ENCODE measurements at regions not wholly inside any gene's neighbourhood (a gene's known extent, or its start where the extent isn't known, plus 50 kb on each side); places are given as distances from the start of the nearest gene placed in this dataset.

DNA sequence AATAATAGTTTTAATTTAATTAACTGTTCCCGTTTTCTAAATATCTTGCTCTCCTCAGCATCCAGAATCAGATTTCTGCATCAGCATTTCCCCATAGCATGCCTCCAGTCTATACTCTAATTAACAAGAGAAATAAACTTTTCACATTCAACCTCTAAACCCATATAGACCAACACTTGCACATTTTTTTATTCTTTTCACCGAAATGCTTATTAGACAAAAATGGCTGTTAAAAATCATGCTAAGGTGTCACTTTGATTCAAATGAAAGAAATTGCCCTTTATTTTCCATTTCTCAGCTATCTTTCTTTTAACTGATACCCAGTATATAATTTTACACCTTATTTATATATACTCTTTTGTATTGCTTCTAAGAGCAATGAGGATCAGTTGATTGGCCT lies 1107.1 kb upstream of the EPHA6 start:
- no peaks in the 10 kb centered on the region for H4K20me1 ChIP-seq (ENCODE audit: insufficient read depth)
- no peak for TF ChIP-seq FOSL1 (IDR thresholded peaks at IDR 0.05; ENCODE audit: low read depth)
- no peak overlapping the region for H3K4me3 ChIP-seq (replicated peaks in 1 of 2; ENCODE audit: low read depth in 1 of 2, low read length in 2 of 2)
- ChIA-PET RAD21 (ENCODE audit: low non-redundant PET in 1 of 2, low total read pairs in 2 of 2, uncharacterized antibody in 2 of 2, unreplicated experiment in 2 of 2) (no interaction called here), CTCF (no interaction called here), POLR2A (no interaction called here)
- no peak overlapping the region for H3K9ac ChIP-seq (ENCODE audit: low read length)
- intact Hi-C loops (cut with micrococcal nuclease) = no loop called here
- H3K27me3 ChIP-seq (ENCODE audit: insufficient read depth, low read length) = no peaks in the 10 kb centered on the region
- H2AFZ ChIP-seq (ENCODE audit: low read depth, low read length, poor library complexity, severe bottlenecking) = no peak overlapping the region
- no peaks in the 10 kb centered on the region for H3K4me1 ChIP-seq (ENCODE audit: control insufficient read depth in 1 of 2, insufficient read depth in 2 of 2, low read length in 2 of 2)
- H3K79me2 ChIP-seq (ENCODE audit: insufficient read depth, low read length) = no peaks in the 10 kb centered on the region
- H3K9me3 ChIP-seq (ENCODE audit: control insufficient read depth in 1 of 2, insufficient read depth in 1 of 2, low read depth in 1 of 2, low read length in 2 of 2) = peaks cover 0 to 23% of the 10 kb centered on the region in 2 experiments; a peak in 2 of 4 replicates
- no peaks in the 10 kb centered on the region for H3K9me2 ChIP-seq (ENCODE audit: insufficient read depth)
- no peaks in the 10 kb centered on the region for H3K36me3 ChIP-seq (ENCODE audit: control insufficient read depth in 1 of 2, insufficient read depth in 2 of 2, low read length in 2 of 2)
- no TSS peak for BruUV-seq (replicated peaks)
- no peak overlapping the region for H3K27ac ChIP-seq (ENCODE audit: low read depth, low read length)
- H3K4me2 ChIP-seq (ENCODE audit: low read length) = no peak overlapping the region
- DNase-seq (ENCODE audit: low read depth, low spot score) = no peak
- ATAC-seq = no peak

DNA sequence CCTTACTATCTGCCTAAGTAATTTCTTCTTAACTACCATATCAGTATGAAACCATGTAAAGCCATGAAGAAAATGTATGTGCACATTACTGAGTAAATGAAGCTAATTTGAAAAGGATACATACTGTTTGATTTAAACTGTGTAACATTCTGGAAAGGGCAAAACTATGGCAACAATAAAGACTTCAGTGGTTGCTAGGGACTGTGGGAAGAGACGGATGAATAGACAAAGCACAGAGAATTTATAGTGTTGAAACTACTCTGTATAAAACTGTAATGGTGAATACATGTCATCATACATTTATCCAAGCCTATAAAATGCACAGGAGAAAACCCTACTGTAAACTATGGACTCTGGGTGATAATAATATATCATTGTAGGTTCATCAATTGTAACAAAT lies 1103.7 kb upstream of the EPHA6 start:
- CTCF ChIA-PET = no interaction called here
- no peaks in the 10 kb centered on the region for H3K9me2 ChIP-seq (ENCODE audit: insufficient read depth)
- no peaks in the 10 kb centered on the region for H3K4me1 ChIP-seq (ENCODE audit: control insufficient read depth in 1 of 2, insufficient read depth in 2 of 2, low read length in 2 of 2)
- ATAC-seq (no peak), DNase-seq (ENCODE audit: low read depth, low spot score) (no peak)
- no peaks in the 10 kb centered on the region for H3K79me2 ChIP-seq (ENCODE audit: insufficient read depth, low read length)
- H3K27me3 ChIP-seq (ENCODE audit: insufficient read depth, low read length) = no peaks in the 10 kb centered on the region
- intact Hi-C loops (cut with micrococcal nuclease) = no loop called here
- no peak overlapping the region for H3K9ac ChIP-seq (ENCODE audit: low read length)
- H3K27ac ChIP-seq (ENCODE audit: low read depth, low read length) = no peak overlapping the region
- peaks cover 0 to 19% of the 10 kb centered on the region in 2 experiments for H3K9me3 ChIP-seq (ENCODE audit: control insufficient read depth in 1 of 2, insufficient read depth in 1 of 2, low read depth in 1 of 2, low read length in 2 of 2)
- H3K4me2 ChIP-seq (ENCODE audit: low read length) = no peak overlapping the region
- no peaks in the 10 kb centered on the region for H3K36me3 ChIP-seq (ENCODE audit: control insufficient read depth in 1 of 2, insufficient read depth in 2 of 2, low read length in 2 of 2)
- no peak overlapping the region for H3K4me3 ChIP-seq (replicated peaks in 1 of 2; ENCODE audit: low read depth in 1 of 2, low read length in 2 of 2)
- H2AFZ ChIP-seq (ENCODE audit: low read depth, low read length, poor library complexity, severe bottlenecking) = no peak overlapping the region
- no peaks in the 10 kb centered on the region for H4K20me1 ChIP-seq (ENCODE audit: insufficient read depth)
- POLR2A ChIA-PET = no interaction called here
- no TSS peak for BruUV-seq (replicated peaks)
- RAD21 ChIA-PET (ENCODE audit: low non-redundant PET in 1 of 2, low total read pairs in 2 of 2, uncharacterized antibody in 2 of 2, unreplicated experiment in 2 of 2) = no interaction called here
- TF ChIP-seq, protein P1, sequence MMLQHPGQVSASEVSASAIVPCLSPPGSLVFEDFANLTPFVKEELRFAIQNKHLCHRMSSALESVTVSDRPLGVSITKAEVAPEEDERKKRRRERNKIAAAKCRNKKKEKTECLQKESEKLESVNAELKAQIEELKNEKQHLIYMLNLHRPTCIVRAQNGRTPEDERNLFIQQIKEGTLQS (IDR thresholded peaks at IDR 0.05) = no peak
- TF ChIP-seq POLR2A (IDR thresholded peaks at IDR 0.05; ENCODE audit: borderline replicate concordance, extremely low read depth, insufficient read depth, insufficient read length) (no peak), YY1 (IDR thresholded peaks at IDR 0.05; ENCODE audit: extremely low read depth, insufficient replicate concordance, low read depth, low read length) (no peak), RAD21 (IDR thresholded peaks at IDR 0.05; ENCODE audit: low read depth) (no peak), EGR1 (IDR thresholded peaks at IDR 0.05; ENCODE audit: low read depth) (no peak), EZH2phosphoT487 (IDR thresholded peaks at IDR 0.05; ENCODE audit: borderline replicate concordance) (no peak), FOSL1 (IDR thresholded peaks at IDR 0.05; ENCODE audit: low read depth) (no peak), ZNF274 (IDR thresholded peaks at IDR 0.05; ENCODE audit: low read depth, low read length) (no peak), POLR2AphosphoS5 (IDR thresholded peaks at IDR 0.05; ENCODE audit: low read depth, low read length) (no peak), JUND (IDR thresholded peaks at IDR 0.05) (no peak), TCF7L2 (IDR thresholded peaks at IDR 0.05; ENCODE audit: borderline replicate concordance, extremely low read depth, insufficient read depth, insufficient read length) (no peak), CEBPB (IDR thresholded peaks at IDR 0.05; ENCODE audit: low read depth) (no peak)
- TF ChIP-seq, protein P2, sequence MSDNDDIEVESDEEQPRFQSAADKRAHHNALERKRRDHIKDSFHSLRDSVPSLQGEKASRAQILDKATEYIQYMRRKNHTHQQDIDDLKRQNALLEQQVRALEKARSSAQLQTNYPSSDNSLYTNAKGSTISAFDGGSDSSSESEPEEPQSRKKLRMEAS (IDR thresholded peaks at IDR 0.05) = no peak
- TF ChIP-seq, protein P3, sequence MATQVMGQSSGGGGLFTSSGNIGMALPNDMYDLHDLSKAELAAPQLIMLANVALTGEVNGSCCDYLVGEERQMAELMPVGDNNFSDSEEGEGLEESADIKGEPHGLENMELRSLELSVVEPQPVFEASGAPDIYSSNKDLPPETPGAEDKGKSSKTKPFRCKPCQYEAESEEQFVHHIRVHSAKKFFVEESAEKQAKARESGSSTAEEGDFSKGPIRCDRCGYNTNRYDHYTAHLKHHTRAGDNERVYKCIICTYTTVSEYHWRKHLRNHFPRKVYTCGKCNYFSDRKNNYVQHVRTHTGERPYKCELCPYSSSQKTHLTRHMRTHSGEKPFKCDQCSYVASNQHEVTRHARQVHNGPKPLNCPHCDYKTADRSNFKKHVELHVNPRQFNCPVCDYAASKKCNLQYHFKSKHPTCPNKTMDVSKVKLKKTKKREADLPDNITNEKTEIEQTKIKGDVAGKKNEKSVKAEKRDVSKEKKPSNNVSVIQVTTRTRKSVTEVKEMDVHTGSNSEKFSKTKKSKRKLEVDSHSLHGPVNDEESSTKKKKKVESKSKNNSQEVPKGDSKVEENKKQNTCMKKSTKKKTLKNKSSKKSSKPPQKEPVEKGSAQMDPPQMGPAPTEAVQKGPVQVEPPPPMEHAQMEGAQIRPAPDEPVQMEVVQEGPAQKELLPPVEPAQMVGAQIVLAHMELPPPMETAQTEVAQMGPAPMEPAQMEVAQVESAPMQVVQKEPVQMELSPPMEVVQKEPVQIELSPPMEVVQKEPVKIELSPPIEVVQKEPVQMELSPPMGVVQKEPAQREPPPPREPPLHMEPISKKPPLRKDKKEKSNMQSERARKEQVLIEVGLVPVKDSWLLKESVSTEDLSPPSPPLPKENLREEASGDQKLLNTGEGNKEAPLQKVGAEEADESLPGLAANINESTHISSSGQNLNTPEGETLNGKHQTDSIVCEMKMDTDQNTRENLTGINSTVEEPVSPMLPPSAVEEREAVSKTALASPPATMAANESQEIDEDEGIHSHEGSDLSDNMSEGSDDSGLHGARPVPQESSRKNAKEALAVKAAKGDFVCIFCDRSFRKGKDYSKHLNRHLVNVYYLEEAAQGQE (IDR thresholded peaks at IDR 0.05; ENCODE audit: low read depth) = no peak
- TF ChIP-seq, protein P4, sequence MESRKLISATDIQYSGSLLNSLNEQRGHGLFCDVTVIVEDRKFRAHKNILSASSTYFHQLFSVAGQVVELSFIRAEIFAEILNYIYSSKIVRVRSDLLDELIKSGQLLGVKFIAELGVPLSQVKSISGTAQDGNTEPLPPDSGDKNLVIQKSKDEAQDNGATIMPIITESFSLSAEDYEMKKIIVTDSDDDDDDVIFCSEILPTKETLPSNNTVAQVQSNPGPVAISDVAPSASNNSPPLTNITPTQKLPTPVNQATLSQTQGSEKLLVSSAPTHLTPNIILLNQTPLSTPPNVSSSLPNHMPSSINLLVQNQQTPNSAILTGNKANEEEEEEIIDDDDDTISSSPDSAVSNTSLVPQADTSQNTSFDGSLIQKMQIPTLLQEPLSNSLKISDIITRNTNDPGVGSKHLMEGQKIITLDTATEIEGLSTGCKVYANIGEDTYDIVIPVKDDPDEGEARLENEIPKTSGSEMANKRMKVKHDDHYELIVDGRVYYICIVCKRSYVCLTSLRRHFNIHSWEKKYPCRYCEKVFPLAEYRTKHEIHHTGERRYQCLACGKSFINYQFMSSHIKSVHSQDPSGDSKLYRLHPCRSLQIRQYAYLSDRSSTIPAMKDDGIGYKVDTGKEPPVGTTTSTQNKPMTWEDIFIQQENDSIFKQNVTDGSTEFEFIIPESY (IDR thresholded peaks at IDR 0.05; ENCODE audit: extremely low read depth, insufficient replicate concordance, low read length) = no peak
